NCI-H128 (cell line): ENCODE measurements at regions not wholly inside any gene's neighbourhood (a gene's known extent, or its start where the extent isn't known, plus 50 kb on each side); places are given as distances from the start of the nearest gene placed in this dataset.
"Not testable (repeated sequence)": the region's sequence is repeated elsewhere in the genome, so short reads cannot be mapped to it uniquely, and the experiment has no call there.

Experiments used
- DNase-seq: peaks from one replicate; lab custom pipeline; 2025; ENCODE audit not compliant: unreplicated experiment; lab: John Stamatoyannopoulos, UW

DNA sequence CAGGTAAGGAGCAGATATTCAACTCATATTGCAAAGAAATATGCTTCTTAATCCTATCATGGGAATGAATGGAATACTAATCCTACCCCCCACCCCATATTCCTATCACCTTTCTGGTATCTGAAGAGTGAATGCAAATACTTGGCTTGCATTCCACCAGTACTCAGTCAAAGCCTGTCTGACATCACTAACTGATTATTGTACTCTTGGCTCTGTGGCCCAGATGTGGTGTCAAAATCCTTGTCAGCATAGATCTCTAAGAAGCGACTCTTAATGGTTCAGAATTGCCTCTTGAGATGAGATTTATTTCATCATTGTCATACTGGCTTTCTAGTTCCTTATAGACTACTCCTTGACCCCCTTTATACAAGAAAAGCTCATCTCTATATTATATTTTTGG, 604.6 kb downstream of the ADGRL2 start:
- no peak for DNase-seq

DNA sequence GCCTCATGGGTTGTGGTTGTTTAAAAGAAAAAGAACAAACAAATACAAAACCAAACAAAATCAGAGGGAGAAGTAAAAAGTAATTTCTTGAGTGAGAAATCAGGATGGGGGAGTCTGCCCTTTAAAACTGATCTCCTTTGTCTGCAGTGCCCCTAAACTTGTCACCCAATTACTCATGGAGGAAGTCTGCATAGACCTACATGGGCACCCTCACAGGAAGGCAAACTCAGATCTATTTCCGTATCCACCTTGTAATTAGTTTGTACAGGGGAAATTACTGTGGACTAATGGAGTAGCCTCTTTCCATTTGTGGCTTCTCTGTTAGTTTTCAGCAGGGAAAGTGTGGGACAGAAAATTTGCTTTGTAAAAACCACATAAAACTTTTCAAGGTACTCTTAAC, 600.4 kb downstream of the ADGRL2 start:
- no peak for DNase-seq

- no peak for DNase-seq
Observed at GRCh38 chr1:82400521-82400920, 599.8 kb downstream of the ADGRL2 start.

- no peak for DNase-seq
Observed at GRCh38 chr1:82399093-82399492, 598.4 kb downstream of the ADGRL2 start.

DNA sequence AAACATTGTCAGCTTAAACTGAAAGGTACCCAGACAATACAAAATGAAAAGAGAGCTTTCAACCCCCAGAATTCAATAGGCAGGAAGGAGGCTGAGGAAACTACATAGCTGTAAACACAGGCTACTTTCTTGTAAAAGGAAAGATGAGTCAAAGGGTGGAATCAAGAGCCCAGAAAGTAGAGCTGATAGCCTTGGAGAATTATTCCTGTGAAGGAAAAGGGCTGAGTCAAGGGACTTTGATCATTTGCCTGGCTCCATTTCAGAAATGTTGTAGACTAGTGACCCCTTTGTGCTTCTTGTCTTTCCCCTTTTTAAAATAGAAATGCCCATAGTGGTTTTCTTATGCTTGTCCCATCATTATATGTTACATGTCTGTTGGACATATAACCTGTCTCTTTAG, 597.6 kb downstream of the ADGRL2 start:
- no peak for DNase-seq

DNA sequence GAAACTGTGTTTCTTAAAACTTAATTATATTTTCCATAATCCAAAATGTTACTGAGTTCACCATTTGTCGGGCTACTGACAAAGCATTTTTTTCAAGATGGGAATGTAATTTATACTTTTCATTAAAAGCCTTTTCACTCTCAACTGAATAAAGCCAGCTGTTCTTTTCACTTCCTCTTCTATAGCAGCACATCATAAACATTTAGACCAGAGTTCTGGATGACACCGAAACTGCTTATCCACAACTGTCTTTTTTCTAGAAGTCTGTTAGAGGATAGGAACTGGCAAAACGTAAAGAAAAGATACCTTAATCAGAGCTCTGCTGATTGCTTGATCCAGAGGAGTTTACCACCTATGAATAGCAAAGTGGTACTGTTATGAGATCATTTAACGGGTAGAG, 594.7 kb downstream of the ADGRL2 start:
- no peak for DNase-seq

DNA sequence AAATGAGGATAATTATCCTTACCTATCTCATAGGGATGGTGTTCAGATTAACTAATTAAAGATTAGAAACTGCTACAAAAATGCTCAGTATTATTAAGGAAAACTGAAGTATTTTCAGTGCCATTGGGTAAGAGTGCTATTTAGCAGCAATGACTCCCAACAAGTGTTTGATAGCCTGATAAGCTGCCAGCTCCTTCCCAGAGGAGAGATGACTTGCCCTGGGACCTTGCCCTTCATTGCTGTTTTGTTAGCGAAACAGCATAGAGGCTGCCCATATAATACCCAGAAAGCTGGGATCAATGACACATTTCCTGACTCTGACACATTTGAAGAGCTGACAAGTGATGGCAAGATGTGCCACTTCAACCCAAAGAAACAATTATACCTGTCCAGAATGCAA, 592.2 kb downstream of the ADGRL2 start:
- no peak for DNase-seq

- DNase-seq, result no peak
Observed at GRCh38 chr1:82392513-82392912, 591.8 kb downstream of the ADGRL2 start.

- no peak for DNase-seq
Observed at GRCh38 chr1:82391712-82392111, 591.0 kb downstream of the ADGRL2 start.

DNA sequence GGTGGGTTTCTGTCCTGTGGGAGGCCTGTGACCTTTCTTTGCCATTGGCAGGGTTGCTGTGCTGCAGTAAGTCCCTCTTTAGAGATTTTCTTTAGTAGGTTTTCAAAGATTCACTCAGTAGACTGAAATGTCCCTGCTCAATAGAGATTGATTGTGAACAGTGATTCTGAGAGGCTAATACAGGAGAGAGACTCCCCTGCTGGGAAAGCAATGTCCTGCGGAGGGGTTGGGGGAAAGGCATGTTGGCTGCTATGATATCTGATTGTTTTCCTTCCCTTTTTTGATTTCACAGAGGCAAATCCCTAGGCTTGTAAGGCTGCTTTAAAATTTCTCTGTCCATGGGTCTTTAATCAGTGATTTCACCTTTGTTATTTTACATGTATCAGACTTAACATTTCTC, 589.9 kb downstream of the ADGRL2 start:
- no peak for DNase-seq

GRCh38 chr1:82388679-82389078, 587.9 kb downstream of the ADGRL2 start:
- DNase-seq, result peak; percentile 65

DNA sequence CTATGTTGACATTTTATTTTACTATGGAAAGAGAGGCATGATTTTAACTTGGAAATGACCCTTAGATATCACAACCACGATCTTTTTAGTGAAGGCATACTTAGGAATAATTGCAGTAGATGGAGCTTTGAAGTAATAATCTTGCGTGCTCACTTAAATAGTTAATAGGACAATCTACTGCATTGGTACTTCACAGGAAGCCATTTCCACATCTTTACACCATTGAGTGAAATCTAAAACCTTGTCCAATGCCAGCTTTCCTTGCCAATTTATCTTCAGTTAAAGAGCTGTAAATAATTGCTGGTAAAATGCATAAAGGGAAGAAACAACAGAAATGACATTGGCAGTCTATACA, 586.3 kb downstream of the ADGRL2 start:
- peak; percentile 48 for DNase-seq

DNA sequence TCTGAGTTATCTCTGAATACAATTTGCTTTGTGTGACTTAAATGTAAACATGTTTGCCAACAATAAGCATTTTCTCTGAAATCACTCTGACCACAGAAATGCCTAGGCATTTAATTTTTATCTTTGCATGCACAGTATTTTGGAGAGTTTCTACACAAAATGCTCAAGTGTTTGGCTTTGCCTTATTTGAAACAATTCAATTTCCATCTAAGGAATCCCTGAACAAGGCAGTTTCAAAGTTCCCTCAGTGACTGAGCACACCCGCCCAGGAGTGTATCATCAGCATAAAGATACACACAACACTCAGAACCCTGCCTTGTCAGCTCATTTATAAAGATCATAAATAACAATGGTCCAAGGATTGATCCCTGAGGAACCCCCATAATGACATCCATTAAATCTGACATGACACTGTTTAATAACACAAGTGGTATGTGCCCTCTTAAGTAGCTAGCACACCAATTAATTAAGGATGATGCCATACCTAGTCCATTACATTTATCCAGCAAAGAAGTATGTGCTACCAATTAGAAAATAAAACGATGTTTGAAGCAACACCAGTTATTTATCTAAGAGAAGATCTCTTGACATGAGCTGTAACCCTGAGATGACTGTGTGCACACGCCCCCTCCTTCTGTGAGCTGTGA, 585.8 kb downstream of the ADGRL2 start:
- peak; percentile 59 for DNase-seq

DNA sequence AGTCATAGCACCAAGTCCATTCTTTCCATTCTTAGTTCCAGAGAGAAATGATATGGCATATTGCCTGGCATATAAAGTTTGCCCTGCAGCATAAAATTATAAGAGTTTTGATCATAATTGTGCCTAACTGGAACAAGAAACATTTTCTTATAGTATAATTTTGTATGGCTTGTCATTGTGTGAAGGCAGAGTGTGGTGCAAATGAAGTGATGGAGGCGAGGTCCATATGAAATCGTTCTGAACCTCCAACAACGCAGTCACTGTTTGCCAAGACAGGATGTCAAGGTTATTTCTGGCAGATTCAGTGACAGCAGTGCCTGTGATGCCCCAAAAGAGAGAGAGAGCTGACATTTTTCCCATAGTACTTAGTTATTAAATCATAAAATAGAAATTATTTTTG, 584.0 kb downstream of the ADGRL2 start:
- no peak for DNase-seq

DNA sequence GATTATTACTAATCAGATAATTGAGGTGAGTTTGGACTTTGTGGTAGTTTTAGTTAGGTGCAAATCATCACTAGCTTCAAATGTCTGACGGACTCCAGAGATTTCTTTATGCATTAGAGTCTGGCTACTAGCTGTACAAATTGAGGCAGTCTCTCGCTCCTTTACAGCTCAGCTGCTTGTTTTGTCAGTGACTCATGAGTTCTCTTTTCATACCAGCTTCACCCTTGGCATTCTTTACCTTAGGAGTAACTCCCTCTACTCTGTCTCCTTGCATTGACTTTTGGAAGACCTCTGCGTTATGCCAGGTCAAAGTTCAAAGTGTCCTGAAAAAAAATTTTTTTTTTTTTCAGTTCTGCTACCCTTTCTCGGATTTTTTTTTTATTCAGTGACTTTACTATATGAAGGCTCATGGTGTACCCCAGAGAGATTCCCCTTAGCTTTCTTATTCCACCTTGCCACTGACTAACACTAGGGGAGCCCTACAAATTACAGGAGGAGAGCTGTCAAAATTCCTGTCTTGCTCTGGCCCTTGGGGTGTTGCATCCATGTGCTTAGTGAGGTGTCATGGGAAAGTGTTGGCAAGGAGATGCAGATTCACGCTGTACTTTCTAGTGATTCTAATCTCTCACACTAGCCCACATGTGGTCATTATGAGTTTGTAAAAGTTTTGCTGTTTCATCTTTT, 576.6 kb downstream of the ADGRL2 start:
- DNase-seq, result no peak

DNA sequence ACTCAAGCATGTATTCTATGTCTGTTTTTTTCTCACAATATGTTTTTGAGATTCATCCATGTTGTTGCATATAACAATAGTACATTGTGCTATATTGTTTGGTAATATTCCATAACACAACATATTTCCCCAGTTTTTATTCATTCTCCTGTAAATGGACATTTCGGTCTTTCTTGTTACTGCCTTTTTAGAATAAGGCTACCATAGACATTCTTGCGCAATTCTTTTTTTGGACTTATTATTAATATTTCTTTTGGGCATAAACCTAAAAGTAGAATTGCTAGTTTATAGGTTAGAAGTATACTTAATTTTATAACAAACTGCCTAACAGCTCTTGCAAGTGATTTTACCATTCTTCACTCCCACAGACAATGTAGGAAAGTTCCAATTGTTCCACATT, 573.0 kb downstream of the ADGRL2 start:
- DNase-seq, result no peak

GRCh38 chr1:82371844-82372498, 571.2 kb downstream of the ADGRL2 start:
- no peak for DNase-seq

GRCh38 chr1:82367456-82367855, 566.7 kb downstream of the ADGRL2 start:
- no peak for DNase-seq

GRCh38 chr1:82366689-82367088, 566.0 kb downstream of the ADGRL2 start:
- no peak for DNase-seq

DNA sequence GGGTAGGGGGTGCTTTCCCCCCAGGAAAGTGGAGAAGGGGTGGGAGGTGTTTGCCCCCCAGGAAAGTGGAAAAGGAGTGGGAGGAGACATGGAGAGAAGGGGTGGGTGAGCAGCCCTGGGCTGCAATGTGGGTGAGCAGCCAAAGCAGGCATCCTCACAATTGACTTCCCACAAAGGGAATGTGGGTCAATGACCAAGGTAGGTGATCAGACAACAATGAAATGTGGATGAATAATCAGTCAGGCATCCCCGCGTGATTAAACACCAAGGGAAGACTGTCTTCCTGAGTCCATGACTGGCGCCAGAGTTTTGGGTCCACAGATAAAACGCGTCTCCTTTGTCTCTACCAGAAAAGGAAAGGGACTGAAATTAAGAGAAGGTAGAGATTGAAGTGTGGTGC, 558.8 kb downstream of the ADGRL2 start:
- not testable (repeated sequence) for DNase-seq

DNA sequence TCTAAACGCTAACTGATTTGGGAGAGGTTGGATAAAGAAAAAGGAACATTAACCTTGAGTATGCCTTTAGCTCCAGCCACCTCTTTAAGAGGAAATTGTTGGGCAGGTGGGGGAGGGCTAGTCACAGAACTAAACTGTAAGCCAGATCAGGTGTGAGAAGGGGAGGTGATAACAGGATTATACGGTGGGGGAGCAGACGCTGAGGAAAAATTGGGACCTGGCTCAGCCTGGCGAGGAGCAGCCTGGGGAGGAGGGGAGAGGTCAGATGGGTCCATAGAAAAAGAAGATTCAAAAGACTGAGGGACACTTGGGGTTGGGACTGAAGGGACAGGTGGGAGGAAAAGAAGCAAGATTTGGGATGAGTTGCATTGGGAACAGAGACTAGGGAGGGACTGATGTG, 558.0 kb downstream of the ADGRL2 start:
- not testable (repeated sequence) for DNase-seq

DNA sequence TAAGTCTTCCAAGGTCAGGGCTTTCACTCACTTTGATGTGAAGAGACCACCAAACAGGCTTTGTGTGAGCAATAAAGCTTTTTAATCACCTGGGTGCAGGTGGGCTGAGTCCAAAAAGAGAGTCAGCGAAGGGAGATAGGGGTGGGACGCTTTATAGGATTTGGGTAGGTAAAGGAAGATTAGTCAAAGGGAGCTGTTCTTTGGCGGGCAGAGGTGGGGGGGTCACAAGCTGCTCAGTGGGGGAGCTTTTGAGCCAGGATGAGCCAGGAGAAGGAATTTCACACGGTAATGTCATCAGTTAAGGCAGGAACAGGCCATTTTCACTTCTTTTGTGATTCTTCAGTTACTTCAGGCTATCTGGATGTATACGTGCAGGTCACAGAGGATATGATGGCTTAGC, 553.8 kb downstream of the ADGRL2 start:
- not testable (repeated sequence) for DNase-seq

DNA sequence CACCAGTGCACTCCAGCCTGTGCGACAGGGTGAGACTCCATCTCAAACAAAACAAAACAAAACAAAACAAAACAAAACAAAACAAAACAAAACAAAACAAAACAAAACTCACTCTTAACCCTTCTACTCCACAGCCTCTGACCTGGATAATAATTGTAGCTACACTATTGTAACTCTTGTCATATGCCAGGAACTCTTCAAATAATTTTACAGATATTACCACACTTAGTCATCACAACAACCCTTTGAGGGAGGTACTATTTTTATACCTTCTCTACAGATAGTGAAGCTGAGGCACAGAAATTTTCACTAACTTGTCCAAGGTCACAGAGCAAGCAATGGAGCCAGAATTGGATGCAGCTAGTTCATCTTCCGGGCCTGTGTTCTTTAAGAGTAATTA, 547.8 kb downstream of the ADGRL2 start:
- no peak for DNase-seq
